ENCODE measurements at regions not wholly inside any gene's neighbourhood (a gene's known extent, or its start where the extent isn't known, plus 50 kb on each side); places are given as distances from the start of the nearest gene placed in this dataset.
"Not testable (repeated sequence)": the region's sequence is repeated elsewhere in the genome, so short reads cannot be mapped to it uniquely, and the experiment has no call there.

GRCh38 chr10:21368728-21369425 is 156.6 kb downstream of the SKIDA1 start:
- in situ Hi-C loops (cut with MboI; ENCODE audit: low pct_unique_long_range_greater_than_20kb, low sequenced_read_pairs, unreplicated experiment), result no loop called here
- no peak for TF ChIP-seq CTCF (IDR thresholded peaks at IDR 0.05; ENCODE audit: extremely low read depth, insufficient read depth, missing control alignments)
- DNase-seq (ENCODE audit: low spot score), result no peak

- in situ Hi-C loops (cut with MboI; ENCODE audit: low pct_unique_long_range_greater_than_20kb, low sequenced_read_pairs, unreplicated experiment), result no loop called here
- TF ChIP-seq CTCF (IDR thresholded peaks at IDR 0.05; ENCODE audit: extremely low read depth, insufficient read depth, missing control alignments), result no peak
- no peak for DNase-seq (ENCODE audit: low spot score)
These were observed 157.4 kb downstream of the SKIDA1 start for GRCh38 chr10:21368022-21368582.

- in situ Hi-C loops (cut with MboI; ENCODE audit: low pct_unique_long_range_greater_than_20kb, low sequenced_read_pairs, unreplicated experiment); DNase-seq (ENCODE audit: low spot score): not testable (repeated sequence)
These were observed 159.4 kb downstream of the SKIDA1 start for GRCh38 chr10:21366108-21366507.

GRCh38 chr10:21364196-21365114 is 161.0 kb downstream of the SKIDA1 start:
- TF ChIP-seq CTCF (IDR thresholded peaks at IDR 0.05; ENCODE audit: extremely low read depth, insufficient read depth, missing control alignments), result no peak
- in situ Hi-C loops (cut with MboI; ENCODE audit: low pct_unique_long_range_greater_than_20kb, low sequenced_read_pairs, unreplicated experiment), result no loop called here
- DNase-seq (ENCODE audit: low spot score), result no peak

GRCh38 chr10:21363731-21364104 is 161.8 kb downstream of the SKIDA1 start:
- no peak for DNase-seq (ENCODE audit: low spot score)
- TF ChIP-seq CTCF (IDR thresholded peaks at IDR 0.05; ENCODE audit: extremely low read depth, insufficient read depth, missing control alignments), result no peak
- in situ Hi-C loops (cut with MboI; ENCODE audit: low pct_unique_long_range_greater_than_20kb, low sequenced_read_pairs, unreplicated experiment), result no loop called here

GRCh38 chr10:21363092-21363730 is 162.3 kb downstream of the SKIDA1 start:
- TF ChIP-seq CTCF (IDR thresholded peaks at IDR 0.05; ENCODE audit: extremely low read depth, insufficient read depth, missing control alignments), result no peak
- no peak for DNase-seq (ENCODE audit: low spot score)
- in situ Hi-C loops (cut with MboI; ENCODE audit: low pct_unique_long_range_greater_than_20kb, low sequenced_read_pairs, unreplicated experiment), result no loop called here

Measured in GM13977 (cell line).